HUES48 (cell line): ENCODE measurements at regions not wholly inside any gene's neighbourhood (a gene's known extent, or its start where the extent isn't known, plus 50 kb on each side); places are given as distances from the start of the nearest gene placed in this dataset.

Experiments used
- H3K27ac ChIP-seq: one replicate; pipeline ENCODE4 v1.7.0; 2013; ENCODE audit warnings: low read depth, low read length, inconsistent platforms
- H3K27me3 ChIP-seq: 2 replicates; pipeline ENCODE4 v1.6.1; 2013; ENCODE audit warnings: mild to moderate bottlenecking, low read length; ENCODE audit not compliant: control insufficient read depth, insufficient read depth
- H3K36me3 ChIP-seq: 2 replicates; pipeline ENCODE4 v1.6.1; 2013; ENCODE audit warnings: low read length; ENCODE audit not compliant: control insufficient read depth, insufficient read depth
- H3K4me1 ChIP-seq: 2 replicates; pipeline ENCODE4 v1.6.1; 2013; ENCODE audit warnings: mild to moderate bottlenecking, low read length; ENCODE audit not compliant: control insufficient read depth, insufficient read depth
- H3K4me3 ChIP-seq: 2 replicates; pipeline ENCODE4 v1.5.1; 2013; ENCODE audit warnings: mild to moderate bottlenecking, low read depth, low read length
- H3K9ac ChIP-seq: 2 replicates; pipeline ENCODE4 v1.6.1; 2013; ENCODE audit warnings: mild to moderate bottlenecking, low read depth, low read length, moderate library complexity
- H3K9me3 ChIP-seq: 2 replicates; pipeline ENCODE4 v1.6.1; 2013; ENCODE audit warnings: low read length; ENCODE audit not compliant: control insufficient read depth, insufficient read depth

DNA sequence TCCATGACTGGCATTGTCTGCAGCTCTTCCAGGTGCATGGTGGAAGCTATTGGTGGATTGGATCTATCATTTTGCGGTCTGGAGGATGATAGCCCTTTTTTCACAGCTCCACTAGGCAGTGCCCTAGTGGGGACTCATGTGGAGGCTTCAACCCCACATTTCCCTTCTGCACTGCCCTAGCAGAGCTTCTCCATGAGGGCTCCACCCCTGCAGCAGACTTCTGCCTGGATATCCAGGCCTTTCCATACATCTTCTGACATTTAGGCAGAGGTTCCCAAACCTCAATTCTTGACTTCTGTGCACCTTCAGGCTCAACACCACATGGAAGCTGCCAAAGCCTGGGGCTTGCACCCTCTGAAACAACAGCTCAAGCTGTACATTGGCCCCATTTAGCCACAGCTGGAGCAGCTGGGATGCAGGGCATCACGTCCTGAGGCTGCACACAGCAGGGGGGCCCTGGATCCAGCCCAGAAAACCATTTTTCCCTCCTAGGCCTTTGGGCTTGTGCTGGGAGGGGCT is 800.2 kb upstream of the MIR17HG start:
- no peaks in the 10 kb centered on the region for H3K36me3 ChIP-seq
- no peak overlapping the region; the same call in 1 of the 2 replicates for H3K4me3 ChIP-seq
- H3K27me3 ChIP-seq = no peaks in the 10 kb centered on the region
- H3K9me3 ChIP-seq = peaks cover 28% of the 10 kb centered on the region
- 0 out of 2 replicates have a peak, but pooled peaks cover 3% of the 10 kb centered on the region for H3K4me1 ChIP-seq
- H3K9ac ChIP-seq = no peak overlapping the region
- no peak overlapping the region for H3K27ac ChIP-seq

GRCh38 chr13:90551253-90551652 is 796.2 kb upstream of the MIR17HG start:
- no peak overlapping the region for H3K27ac ChIP-seq
- H3K36me3 ChIP-seq = no peaks in the 10 kb centered on the region
- H3K9ac ChIP-seq = no peak overlapping the region
- H3K4me1 ChIP-seq = 0 out of 2 replicates have a peak, but pooled peaks cover 3% of the 10 kb centered on the region
- peaks cover 25% of the 10 kb centered on the region for H3K9me3 ChIP-seq
- H3K4me3 ChIP-seq = no peak overlapping the region
- no peaks in the 10 kb centered on the region for H3K27me3 ChIP-seq

DNA sequence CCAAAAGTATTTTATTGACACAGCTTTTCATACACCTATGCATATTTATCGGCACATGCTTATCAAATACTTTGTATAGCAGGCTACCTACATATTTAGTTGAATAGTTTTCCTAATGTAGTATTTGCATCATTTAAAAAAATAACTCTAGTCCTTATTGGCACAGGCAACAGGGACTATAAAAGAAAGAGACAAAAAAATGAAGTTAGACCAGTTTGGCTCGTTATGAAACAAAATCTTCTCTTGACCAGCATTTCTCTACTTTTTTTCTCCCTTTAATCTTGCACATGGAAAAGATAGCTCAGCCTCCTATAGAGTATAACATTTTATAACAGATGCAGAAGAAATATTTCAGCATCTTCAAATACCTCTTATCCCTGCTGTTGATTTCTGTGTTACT is 794.8 kb upstream of the MIR17HG start:
- Histone ChIP-seq H3K9me3 (peaks cover 12% of the 10 kb centered on the region), H3K27ac (no peak overlapping the region), H3K4me1 (0 out of 2 replicates have a peak, but pooled peaks cover 3% of the 10 kb centered on the region), H3K4me3 (no peak overlapping the region), H3K36me3 (no peaks in the 10 kb centered on the region), H3K9ac (no peak overlapping the region), H3K27me3 (no peaks in the 10 kb centered on the region)

DNA sequence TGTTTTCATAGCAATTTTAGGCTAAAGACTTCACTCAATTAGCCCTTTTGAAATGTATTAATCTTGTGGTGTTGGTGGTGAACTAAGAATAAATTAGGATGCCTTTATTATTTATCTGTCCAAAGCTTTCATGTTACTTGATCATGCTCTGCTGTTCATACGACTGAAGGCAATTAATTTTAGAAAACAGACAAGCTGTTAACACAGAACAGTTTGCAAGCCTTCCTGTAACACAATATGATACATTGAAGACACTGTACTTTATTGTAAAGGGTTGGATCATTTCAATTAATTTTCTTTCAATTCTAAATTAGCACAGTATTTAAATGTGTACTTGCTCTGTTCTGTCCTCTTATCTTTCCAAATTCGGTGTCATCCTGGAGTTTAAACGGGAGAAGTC is 794.3 kb upstream of the MIR17HG start:
- Histone ChIP-seq H3K9me3 (peaks cover 8% of the 10 kb centered on the region; the same call in 1 of the 2 replicates), H3K4me3 (no peak overlapping the region), H3K27me3 (no peaks in the 10 kb centered on the region), H3K4me1 (0 out of 2 replicates have a peak, but pooled peaks cover 3% of the 10 kb centered on the region), H3K36me3 (no peaks in the 10 kb centered on the region), H3K27ac (no peak overlapping the region), H3K9ac (no peak overlapping the region)

DNA sequence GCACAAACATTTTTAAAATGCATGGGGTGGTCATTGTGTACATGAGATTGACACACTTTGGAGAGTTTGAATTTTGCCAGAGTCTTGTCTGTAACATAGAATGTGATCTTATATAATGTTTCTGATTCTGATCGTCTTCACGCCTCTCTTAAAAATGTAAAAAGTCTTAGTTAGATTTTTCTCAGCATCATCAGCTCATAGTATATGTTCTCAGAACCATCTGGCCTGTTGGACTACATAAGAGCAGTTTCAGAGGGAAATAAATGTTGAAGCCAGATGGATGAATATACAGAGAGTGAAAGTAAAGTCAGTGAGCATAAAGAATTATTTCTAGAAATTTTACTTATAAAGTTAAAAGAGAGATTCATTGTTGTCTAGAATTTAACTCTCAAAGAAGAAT is 789.9 kb upstream of the MIR17HG start:
- Histone ChIP-seq H3K27ac (no peak overlapping the region), H3K4me3 (no peak overlapping the region), H3K27me3 (no peaks in the 10 kb centered on the region), H3K4me1 (no peaks in the 10 kb centered on the region), H3K9me3 (no peaks in the 10 kb centered on the region), H3K9ac (no peak overlapping the region), H3K36me3 (no peaks in the 10 kb centered on the region)

DNA sequence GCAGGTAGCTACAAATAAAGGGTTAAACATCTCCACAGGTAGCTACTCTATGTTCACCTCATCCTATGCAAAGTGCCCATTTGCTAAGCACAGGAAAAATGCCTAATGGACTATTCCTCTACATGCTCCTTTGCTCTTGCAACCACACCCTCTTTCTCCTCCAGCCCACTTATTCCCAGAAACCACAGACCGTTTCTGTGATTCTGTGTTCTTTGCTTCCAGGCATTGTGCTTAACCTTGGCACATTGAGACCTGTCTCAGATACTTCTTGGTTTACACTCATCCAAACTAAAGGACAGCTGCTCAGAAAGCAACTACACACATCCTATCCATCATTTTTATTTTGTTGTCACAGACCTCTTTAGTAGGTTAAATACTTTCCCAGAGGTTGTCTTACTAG is 785.0 kb upstream of the MIR17HG start:
- Histone ChIP-seq H3K27me3 (no peaks in the 10 kb centered on the region), H3K4me1 (no peaks in the 10 kb centered on the region), H3K4me3 (no peak overlapping the region), H3K36me3 (no peaks in the 10 kb centered on the region), H3K9me3 (no peaks in the 10 kb centered on the region), H3K27ac (no peak overlapping the region), H3K9ac (no peak overlapping the region)

- Histone ChIP-seq H3K4me1 (no peaks in the 10 kb centered on the region), H3K36me3 (no peaks in the 10 kb centered on the region), H3K4me3 (no peak overlapping the region), H3K27me3 (no peaks in the 10 kb centered on the region), H3K9ac (no peak overlapping the region), H3K9me3 (no peaks in the 10 kb centered on the region), H3K27ac (no peak overlapping the region)
Observed at GRCh38 chr13:90564096-90564495, 783.4 kb upstream of the MIR17HG start.

- Histone ChIP-seq H3K36me3 (no peaks in the 10 kb centered on the region), H3K4me1 (no peaks in the 10 kb centered on the region), H3K27me3 (no peaks in the 10 kb centered on the region), H3K9ac (no peak overlapping the region), H3K4me3 (no peak overlapping the region), H3K27ac (no peak overlapping the region), H3K9me3 (no peaks in the 10 kb centered on the region)
Observed at GRCh38 chr13:90564566-90564965, 782.9 kb upstream of the MIR17HG start.

- H3K4me1 ChIP-seq = no peaks in the 10 kb centered on the region
- H3K9ac ChIP-seq = no peak overlapping the region
- H3K27me3 ChIP-seq = no peaks in the 10 kb centered on the region
- H3K27ac ChIP-seq = no peak overlapping the region
- no peaks in the 10 kb centered on the region for H3K9me3 ChIP-seq
- H3K36me3 ChIP-seq = no peaks in the 10 kb centered on the region
- no peak overlapping the region for H3K4me3 ChIP-seq
Observed at GRCh38 chr13:90565985-90566713, 781.3 kb upstream of the MIR17HG start.

DNA sequence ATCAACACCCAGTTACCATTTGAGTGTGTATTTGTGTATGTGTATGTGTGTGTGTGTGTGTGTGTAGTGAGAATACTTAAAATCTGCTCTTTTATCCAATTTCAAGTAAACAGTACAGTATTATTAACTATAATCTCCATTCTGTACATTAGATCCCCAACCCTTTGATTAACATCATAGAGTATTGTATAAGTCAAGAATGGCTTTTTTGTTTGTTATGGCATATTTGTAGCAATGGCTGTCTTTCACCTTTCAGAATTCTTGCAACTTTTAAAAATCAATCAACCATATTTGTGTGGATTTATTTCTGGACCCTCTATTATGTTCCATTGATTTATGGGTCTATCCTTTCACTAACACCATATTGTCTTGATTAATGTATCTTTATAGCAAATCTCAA is 779.3 kb upstream of the MIR17HG start:
- H3K27ac ChIP-seq = no peak overlapping the region
- no peaks in the 10 kb centered on the region for H3K27me3 ChIP-seq
- H3K9ac ChIP-seq = no peak overlapping the region
- H3K9me3 ChIP-seq = no peaks in the 10 kb centered on the region
- no peak overlapping the region for H3K4me3 ChIP-seq
- H3K4me1 ChIP-seq = no peaks in the 10 kb centered on the region
- no peaks in the 10 kb centered on the region for H3K36me3 ChIP-seq

DNA sequence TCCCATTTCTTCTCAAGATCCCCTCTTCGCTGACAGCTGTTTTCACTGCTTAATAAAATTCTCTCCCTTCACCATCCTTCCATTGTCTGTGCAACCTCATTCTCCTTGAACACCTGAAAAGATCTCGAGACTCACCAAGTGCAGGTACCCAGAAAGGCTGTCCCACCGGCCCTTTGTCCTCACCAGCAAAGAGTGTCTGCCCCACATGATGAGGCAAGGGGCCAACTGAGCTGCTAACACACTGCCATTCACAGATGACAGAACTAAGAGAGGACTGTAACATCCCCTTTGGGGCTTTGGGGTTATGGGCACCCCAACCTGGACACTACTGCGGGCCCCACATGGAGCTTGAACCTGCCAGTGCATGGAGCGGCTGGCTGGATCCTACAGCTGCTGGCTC is 771.4 kb upstream of the MIR17HG start:
- Histone ChIP-seq H3K27ac (no peak overlapping the region), H3K9me3 (no peaks in the 10 kb centered on the region), H3K4me3 (no peak overlapping the region), H3K9ac (no peak overlapping the region), H3K27me3 (no peaks in the 10 kb centered on the region), H3K4me1 (no peaks in the 10 kb centered on the region), H3K36me3 (no peaks in the 10 kb centered on the region)
